ENCODE measurements at regions not wholly inside any gene's neighbourhood (a gene's known extent, or its start where the extent isn't known, plus 50 kb on each side); places are given as distances from the start of the nearest gene placed in this dataset.

- TF ChIP-seq, protein P1, sequence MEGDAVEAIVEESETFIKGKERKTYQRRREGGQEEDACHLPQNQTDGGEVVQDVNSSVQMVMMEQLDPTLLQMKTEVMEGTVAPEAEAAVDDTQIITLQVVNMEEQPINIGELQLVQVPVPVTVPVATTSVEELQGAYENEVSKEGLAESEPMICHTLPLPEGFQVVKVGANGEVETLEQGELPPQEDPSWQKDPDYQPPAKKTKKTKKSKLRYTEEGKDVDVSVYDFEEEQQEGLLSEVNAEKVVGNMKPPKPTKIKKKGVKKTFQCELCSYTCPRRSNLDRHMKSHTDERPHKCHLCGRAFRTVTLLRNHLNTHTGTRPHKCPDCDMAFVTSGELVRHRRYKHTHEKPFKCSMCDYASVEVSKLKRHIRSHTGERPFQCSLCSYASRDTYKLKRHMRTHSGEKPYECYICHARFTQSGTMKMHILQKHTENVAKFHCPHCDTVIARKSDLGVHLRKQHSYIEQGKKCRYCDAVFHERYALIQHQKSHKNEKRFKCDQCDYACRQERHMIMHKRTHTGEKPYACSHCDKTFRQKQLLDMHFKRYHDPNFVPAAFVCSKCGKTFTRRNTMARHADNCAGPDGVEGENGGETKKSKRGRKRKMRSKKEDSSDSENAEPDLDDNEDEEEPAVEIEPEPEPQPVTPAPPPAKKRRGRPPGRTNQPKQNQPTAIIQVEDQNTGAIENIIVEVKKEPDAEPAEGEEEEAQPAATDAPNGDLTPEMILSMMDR (conservative IDR thresholded peaks at IDR 0.05; ENCODE audit: low read length): peak; percentile 49
- TF ChIP-seq EZH2phosphoT487 (IDR thresholded peaks at IDR 0.05; ENCODE audit: borderline replicate concordance, low read depth, low read length): no peak
These were observed 201.0 kb upstream of the RXFP2 start for GRCh38 chr13:31538067-31539042.
